ENCODE measurements at regions not wholly inside any gene's neighbourhood (a gene's known extent, or its start where the extent isn't known, plus 50 kb on each side); places are given as distances from the start of the nearest gene placed in this dataset.

DNA sequence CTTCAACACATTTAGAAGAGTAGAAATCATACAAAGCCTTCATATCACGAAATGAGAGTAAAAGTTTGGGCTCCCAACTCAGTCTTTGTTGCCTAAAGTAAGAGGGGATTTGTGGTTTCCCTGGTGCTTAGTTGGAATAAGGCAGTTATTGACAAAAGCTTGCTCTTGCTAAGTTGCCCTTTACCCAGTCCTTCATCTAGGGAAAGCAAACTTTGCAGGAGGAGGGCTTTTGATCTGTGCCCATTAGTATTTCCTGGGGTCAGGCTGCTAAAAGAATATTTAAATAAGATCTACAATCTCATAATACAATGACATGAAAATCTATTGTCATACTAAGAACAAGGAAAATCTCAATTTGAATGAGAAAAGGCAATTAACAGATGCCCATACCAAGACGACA is 84.1 kb upstream of the ACO1 start:
- intact Hi-C loops (cut with DNase I) = no loop called here
- WGBS, 4 donors = 54 to 59% (median 57%) methylated on average over 2 of the region's 2 CpGs
- H3K9me3 ChIP-seq = peaks cover 0 to 6% (median 0%) of the 10 kb centered on the region in 12 donors
- H3K4me3 ChIP-seq = no peak overlapping the region
- ATAC-seq (no peak), DNase-seq (no peak)
- no peak for TF ChIP-seq POLR2A (IDR thresholded peaks at IDR 0.05)
- H3K4me1 ChIP-seq = no peaks in the 10 kb centered on the region
- no peak overlapping the region for H3K27ac ChIP-seq
- no peaks in the 10 kb centered on the region for H3K27me3 ChIP-seq
- no peaks in the 10 kb centered on the region for H3K36me3 ChIP-seq

DNA sequence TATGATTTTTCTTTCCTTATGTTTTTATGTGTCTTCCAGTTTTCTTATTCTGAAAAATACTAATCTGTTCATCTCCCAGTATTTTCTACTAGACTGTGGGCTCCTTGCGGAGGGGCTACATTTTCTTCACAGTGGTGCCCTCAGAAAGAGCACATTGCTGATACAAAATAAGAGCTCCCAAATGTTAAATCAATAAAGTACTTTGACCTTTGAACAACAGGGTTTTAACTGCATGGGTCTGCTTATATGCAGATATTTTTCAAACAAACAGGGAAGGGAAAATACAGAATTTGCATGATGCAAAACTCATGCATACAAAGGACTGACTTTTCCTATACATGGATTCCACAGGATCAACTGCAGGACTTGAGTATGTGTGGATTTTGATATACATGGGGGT is 79.9 kb upstream of the ACO1 start:
- no peak for ATAC-seq
- no peak overlapping the region for H3K27ac ChIP-seq
- peaks cover 0 to 7% (median 0%) of the 10 kb centered on the region in 12 donors for H3K9me3 ChIP-seq
- no peak for DNase-seq
- 0 to 3% (median 2%) methylated on average over 1 of the region's 1 CpG for WGBS, 4 donors
- no peaks in the 10 kb centered on the region for H3K27me3 ChIP-seq
- TF ChIP-seq POLR2A (IDR thresholded peaks at IDR 0.05) = no peak
- TF ChIP-seq, protein P1, sequence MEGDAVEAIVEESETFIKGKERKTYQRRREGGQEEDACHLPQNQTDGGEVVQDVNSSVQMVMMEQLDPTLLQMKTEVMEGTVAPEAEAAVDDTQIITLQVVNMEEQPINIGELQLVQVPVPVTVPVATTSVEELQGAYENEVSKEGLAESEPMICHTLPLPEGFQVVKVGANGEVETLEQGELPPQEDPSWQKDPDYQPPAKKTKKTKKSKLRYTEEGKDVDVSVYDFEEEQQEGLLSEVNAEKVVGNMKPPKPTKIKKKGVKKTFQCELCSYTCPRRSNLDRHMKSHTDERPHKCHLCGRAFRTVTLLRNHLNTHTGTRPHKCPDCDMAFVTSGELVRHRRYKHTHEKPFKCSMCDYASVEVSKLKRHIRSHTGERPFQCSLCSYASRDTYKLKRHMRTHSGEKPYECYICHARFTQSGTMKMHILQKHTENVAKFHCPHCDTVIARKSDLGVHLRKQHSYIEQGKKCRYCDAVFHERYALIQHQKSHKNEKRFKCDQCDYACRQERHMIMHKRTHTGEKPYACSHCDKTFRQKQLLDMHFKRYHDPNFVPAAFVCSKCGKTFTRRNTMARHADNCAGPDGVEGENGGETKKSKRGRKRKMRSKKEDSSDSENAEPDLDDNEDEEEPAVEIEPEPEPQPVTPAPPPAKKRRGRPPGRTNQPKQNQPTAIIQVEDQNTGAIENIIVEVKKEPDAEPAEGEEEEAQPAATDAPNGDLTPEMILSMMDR (IDR thresholded peaks at IDR 0.05) = no peak
- H3K4me3 ChIP-seq = no peak overlapping the region
- intact Hi-C loops (cut with DNase I) = no loop called here
- no peaks in the 10 kb centered on the region for H3K36me3 ChIP-seq
- no peaks in the 10 kb centered on the region for H3K4me1 ChIP-seq

DNA sequence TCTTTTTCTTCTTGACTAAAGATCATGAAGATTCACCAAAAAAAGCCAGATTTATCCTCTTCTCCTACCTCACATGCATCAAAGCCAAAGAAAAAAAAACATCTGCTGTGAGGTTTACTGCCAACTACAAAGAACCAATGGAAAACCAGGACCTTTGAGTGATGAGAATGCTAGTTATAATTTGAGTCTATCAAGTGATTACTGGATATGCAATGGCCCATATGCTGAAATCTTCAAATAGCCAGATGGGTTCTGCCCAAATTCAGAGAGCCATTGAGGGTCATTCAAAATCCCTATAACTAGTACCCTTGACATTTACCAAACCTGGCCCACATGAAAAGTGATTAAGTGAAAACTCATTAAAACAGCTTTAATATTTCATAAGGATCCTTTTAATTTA is 78.4 kb upstream of the ACO1 start:
- H3K4me3 ChIP-seq = no peak overlapping the region
- peaks cover 0 to 7% (median 0%) of the 10 kb centered on the region in 12 donors for H3K9me3 ChIP-seq
- H3K27ac ChIP-seq = no peak overlapping the region
- no peaks in the 10 kb centered on the region for H3K36me3 ChIP-seq
- TF ChIP-seq, protein P1 (IDR thresholded peaks at IDR 0.05) = no peak
- no peak for TF ChIP-seq POLR2A (IDR thresholded peaks at IDR 0.05)
- ATAC-seq (no peak), DNase-seq (no peak)
- H3K27me3 ChIP-seq = no peaks in the 10 kb centered on the region
- H3K4me1 ChIP-seq = no peaks in the 10 kb centered on the region
- intact Hi-C loops (cut with DNase I) = no loop called here

DNA sequence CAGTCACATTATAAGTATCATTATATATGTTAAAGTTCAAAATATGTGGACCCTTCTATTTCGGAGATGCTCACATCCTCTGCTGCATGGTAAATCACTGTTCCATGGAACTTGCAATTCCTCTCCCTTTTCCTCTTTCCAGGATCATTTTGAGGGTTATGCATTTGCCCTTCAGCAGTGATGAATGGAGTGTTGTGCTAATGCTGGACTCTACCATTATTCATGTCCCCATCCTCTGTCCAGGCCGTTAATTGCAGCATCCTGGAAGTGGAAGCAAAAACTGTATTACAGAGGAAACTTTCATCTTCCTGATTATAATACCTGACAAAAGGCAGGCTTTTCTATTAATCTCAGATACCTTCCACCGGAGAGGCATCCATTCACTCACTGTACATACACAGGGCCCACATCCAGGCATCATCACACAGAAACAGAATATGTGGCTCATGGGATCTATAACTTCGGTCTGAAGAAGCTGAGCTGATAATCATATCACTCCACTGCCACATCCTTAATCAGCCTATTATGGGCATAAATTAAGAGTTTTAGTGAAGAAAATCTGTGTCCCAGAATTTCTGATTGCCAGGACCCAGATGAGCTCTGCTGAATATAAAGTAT is 65.0 kb upstream of the ACO1 start:
- Histone ChIP-seq H3K4me1 (no peaks in the 10 kb centered on the region), H3K9me3 (peaks cover 0 to 2% (median 0%) of the 10 kb centered on the region in 12 donors), H3K27me3 (peaks cover 0 to 1% (median 0%) of the 10 kb centered on the region in 9 donors), H3K4me3 (no peak overlapping the region), H3K27ac (no peak overlapping the region), H3K36me3 (no peaks in the 10 kb centered on the region)
- TF ChIP-seq, protein P1 (IDR thresholded peaks at IDR 0.05) = no peak
- DNase-seq (no peak), ATAC-seq (no peak)
- intact Hi-C loops (cut with DNase I) = no loop called here
- WGBS, 4 donors = 72 to 85% (median 80%) methylated on average over 4 of the region's 4 CpGs

DNA sequence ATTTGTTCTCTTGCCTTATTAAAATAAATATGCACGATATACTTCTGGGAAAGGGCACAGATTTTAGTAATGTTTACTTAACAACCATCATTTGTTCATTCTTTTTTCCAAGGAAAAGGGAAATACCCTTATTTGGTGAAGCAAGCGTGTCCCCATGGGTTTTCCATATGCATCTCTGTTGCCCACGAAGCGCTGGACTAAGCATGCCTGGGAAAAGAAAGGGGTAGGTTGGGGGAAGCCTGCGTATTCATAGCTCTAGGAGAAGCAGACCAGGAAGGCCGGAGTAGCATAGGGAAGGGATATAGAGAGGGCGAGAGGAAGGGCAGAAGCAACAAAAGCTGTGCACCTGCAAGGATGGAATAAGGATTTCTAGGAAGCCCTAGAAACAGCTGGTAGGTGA is 61.8 kb upstream of the ACO1 start:
- no peak overlapping the region for H3K4me3 ChIP-seq
- H3K4me1 ChIP-seq = no peaks in the 10 kb centered on the region
- no peaks in the 10 kb centered on the region for H3K36me3 ChIP-seq
- H3K27ac ChIP-seq = no peak overlapping the region
- H3K27me3 ChIP-seq = peaks cover 0 to 3% (median 0%) of the 10 kb centered on the region in 9 donors
- H3K9me3 ChIP-seq = no peaks in the 10 kb centered on the region
- TF ChIP-seq POLR2A (IDR thresholded peaks at IDR 0.05) = no peak
- TF ChIP-seq, protein P1 (IDR thresholded peaks at IDR 0.05) = no peak
- WGBS, 4 donors = 57 to 64% (median 60%) methylated on average over 7 of the region's 7 CpGs
- ATAC-seq (no peak), DNase-seq (no peak)
- intact Hi-C loops (cut with DNase I) = loop anchor here in 1 of 10 donors (10.0 kb wide), 1 partner anchor 1068 kb away; no protein-coding TSS in a partner anchor
